GM19324 (cell line): ENCODE measurements at regions not wholly inside any gene's neighbourhood (a gene's known extent, or its start where the extent isn't known, plus 50 kb on each side); places are given as distances from the start of the nearest gene placed in this dataset.

ENCODE experiments used
- ATAC-seq: cut with Tn5 transposase; IDR thresholded peaks from one replicate; pipeline ENCODE4 v1.9.1; 2021; ENCODE audit warnings: mild to moderate bottlenecking, moderate library complexity; ENCODE audit not compliant: unreplicated experiment, low FRiP score

- no peak for ATAC-seq
Observed at GRCh38 chr6:77403424-77403823, 59.9 kb downstream of the HTR1B start.

- ATAC-seq: no peak
Observed at GRCh38 chr6:77401231-77401630, 62.1 kb downstream of the HTR1B start.

- no peak for ATAC-seq
Observed at GRCh38 chr6:77397561-77397960, 65.7 kb downstream of the HTR1B start.

- ATAC-seq: no peak
Observed at GRCh38 chr6:77389402-77389801, 73.9 kb downstream of the HTR1B start.

- ATAC-seq: no peak
Observed at GRCh38 chr6:77383026-77383425, 80.3 kb downstream of the HTR1B start.

- no peak for ATAC-seq
Observed at GRCh38 chr6:77373955-77374354, 89.3 kb downstream of the HTR1B start.

GRCh38 chr6:77371748-77372147 is 91.5 kb downstream of the HTR1B start:
- ATAC-seq: no peak

GRCh38 chr6:77368660-77369313 is 94.5 kb downstream of the HTR1B start:
- ATAC-seq: no peak

- no peak for ATAC-seq
Observed at GRCh38 chr6:77366798-77367197, 96.5 kb downstream of the HTR1B start.

- ATAC-seq: no peak
Observed at GRCh38 chr6:77363702-77364101, 99.6 kb downstream of the HTR1B start.

- no peak for ATAC-seq
Observed at GRCh38 chr6:77362055-77362454, 101.2 kb downstream of the HTR1B start.

- no peak for ATAC-seq
Observed at GRCh38 chr6:77361018-77361417, 102.3 kb downstream of the HTR1B start.

GRCh38 chr6:77356821-77357220 is 106.5 kb downstream of the HTR1B start:
- no peak for ATAC-seq

GRCh38 chr6:77354581-77354980 is 108.7 kb downstream of the HTR1B start:
- no peak for ATAC-seq

- no peak for ATAC-seq
Observed at GRCh38 chr6:77353129-77353528, 110.2 kb downstream of the HTR1B start.

GRCh38 chr6:77341058-77341986 is 122.0 kb downstream of the HTR1B start:
- no peak for ATAC-seq

- ATAC-seq: no peak
Observed at GRCh38 chr6:77340331-77340730, 123.0 kb downstream of the HTR1B start.

GRCh38 chr6:77339926-77340325 is 123.4 kb downstream of the HTR1B start:
- no peak for ATAC-seq

GRCh38 chr6:77337392-77337791 is 125.9 kb downstream of the HTR1B start:
- no peak for ATAC-seq

- no peak for ATAC-seq
Observed at GRCh38 chr6:77334093-77334492, 129.2 kb downstream of the HTR1B start.

- no peak for ATAC-seq
Observed at GRCh38 chr6:77332915-77333623, 130.2 kb downstream of the HTR1B start.
